Activated naive CD4-positive, alpha-beta T cell treated with anti-CD3 and anti-CD28 coated beads, Interleukin-2, amount 50 U/mL, for 24 hours (primary cell): ENCODE measurements at regions not wholly inside any gene's neighbourhood (a gene's known extent, or its start where the extent isn't known, plus 50 kb on each side); places are given as distances from the start of the nearest gene placed in this dataset.

Source experiments
- H3K27ac Mint-ChIP-seq: one replicate; pipeline ENCODE4 v1.8.0; 2021; ENCODE audit warnings: mild to moderate bottlenecking, mixed read lengths
- H3K27me3 Mint-ChIP-seq: one replicate; pipeline ENCODE4 v1.8.0; 2021; ENCODE audit warnings: mixed read lengths
- H3K36me3 Mint-ChIP-seq: one replicate; pipeline ENCODE4 v1.8.0; 2021; ENCODE audit warnings: mixed read lengths
- H3K4me1 Mint-ChIP-seq: one replicate; pipeline ENCODE4 v1.8.0; 2021; ENCODE audit warnings: mixed read lengths
- H3K4me3 Mint-ChIP-seq: one replicate; pipeline ENCODE4 v1.8.0; 2021; ENCODE audit warnings: mild to moderate bottlenecking, mixed read lengths
- H3K9me3 Mint-ChIP-seq: one replicate; pipeline ENCODE4 v1.8.0; 2021; ENCODE audit warnings: mixed read lengths

- Mint-ChIP-seq H3K27ac (no peak overlapping the region), H3K4me1 (no peaks in the 10 kb centered on the region)
Measured at GRCh38 chrY:8202837-8203236, 1134.4 kb upstream of the TSPY4 start.

GRCh38 chrY:8241144-8241543 is 1096.1 kb upstream of the TSPY4 start:
- no peaks in the 10 kb centered on the region for H3K27me3 Mint-ChIP-seq
- H3K9me3 Mint-ChIP-seq, result no peaks in the 10 kb centered on the region
- no peaks in the 10 kb centered on the region for H3K36me3 Mint-ChIP-seq
- no peak overlapping the region for H3K27ac Mint-ChIP-seq
- no peak overlapping the region for H3K4me3 Mint-ChIP-seq
- H3K4me1 Mint-ChIP-seq, result no peaks in the 10 kb centered on the region

More at GRCh38 chrY:8202837-8203236, 1134.4 kb upstream of the TSPY4 start:
- Mint-ChIP-seq H3K27me3 (no peaks in the 10 kb centered on the region), H3K36me3 (no peaks in the 10 kb centered on the region), H3K9me3 (no peaks in the 10 kb centered on the region), H3K4me3 (no peak overlapping the region)

GRCh38 chrY:8273807-8274206 is 1063.5 kb upstream of the TSPY4 start:
- no peaks in the 10 kb centered on the region for H3K9me3 Mint-ChIP-seq

GRCh38 chrY:8305021-8305420 is 1032.2 kb upstream of the TSPY4 start:
- Mint-ChIP-seq H3K4me1 (no peaks in the 10 kb centered on the region), H3K36me3 (no peaks in the 10 kb centered on the region), H3K9me3 (no peaks in the 10 kb centered on the region), H3K27me3 (no peaks in the 10 kb centered on the region), H3K4me3 (no peak overlapping the region), H3K27ac (no peak overlapping the region)

More at GRCh38 chrY:8273807-8274206, 1063.5 kb upstream of the TSPY4 start:
- no peaks in the 10 kb centered on the region for H3K27me3 Mint-ChIP-seq
- no peaks in the 10 kb centered on the region for H3K36me3 Mint-ChIP-seq
- H3K27ac Mint-ChIP-seq, result peak overlapping the region; percentile 35
- peaks cover 12% of the 10 kb centered on the region for H3K4me1 Mint-ChIP-seq
- no peak overlapping the region for H3K4me3 Mint-ChIP-seq

GRCh38 chrY:8324113-8324512 is 1013.2 kb upstream of the TSPY4 start:
- Mint-ChIP-seq H3K36me3 (no peaks in the 10 kb centered on the region), H3K27ac (peak overlapping the region; percentile 35), H3K9me3 (no peaks in the 10 kb centered on the region), H3K4me3 (no peak overlapping the region), H3K27me3 (no peaks in the 10 kb centered on the region), H3K4me1 (peaks cover 6% of the 10 kb centered on the region)

GRCh38 chrY:8326944-8327343 is 1010.3 kb upstream of the TSPY4 start:
- H3K4me3 Mint-ChIP-seq, result no peak overlapping the region
- H3K36me3 Mint-ChIP-seq, result no peaks in the 10 kb centered on the region
- H3K27me3 Mint-ChIP-seq, result no peaks in the 10 kb centered on the region
- no peak overlapping the region for H3K27ac Mint-ChIP-seq
- H3K9me3 Mint-ChIP-seq, result no peaks in the 10 kb centered on the region
- peaks cover 6% of the 10 kb centered on the region for H3K4me1 Mint-ChIP-seq

- H3K27ac Mint-ChIP-seq, result no peak overlapping the region
- no peaks in the 10 kb centered on the region for H3K36me3 Mint-ChIP-seq
- H3K4me3 Mint-ChIP-seq, result no peak overlapping the region
- no peaks in the 10 kb centered on the region for H3K27me3 Mint-ChIP-seq
- H3K9me3 Mint-ChIP-seq, result no peaks in the 10 kb centered on the region
- H3K4me1 Mint-ChIP-seq, result peaks cover 6% of the 10 kb centered on the region
Measured at GRCh38 chrY:8327708-8328354, 1009.4 kb upstream of the TSPY4 start.

GRCh38 chrY:8329431-8329830 is 1007.8 kb upstream of the TSPY4 start:
- Mint-ChIP-seq H3K27ac (no peak overlapping the region), H3K27me3 (no peaks in the 10 kb centered on the region), H3K4me1 (no peaks in the 10 kb centered on the region), H3K4me3 (no peak overlapping the region), H3K36me3 (no peaks in the 10 kb centered on the region), H3K9me3 (no peaks in the 10 kb centered on the region)

GRCh38 chrY:8329929-8330328 is 1007.3 kb upstream of the TSPY4 start:
- H3K27me3 Mint-ChIP-seq, result no peaks in the 10 kb centered on the region
- no peaks in the 10 kb centered on the region for H3K9me3 Mint-ChIP-seq
- no peaks in the 10 kb centered on the region for H3K4me1 Mint-ChIP-seq
- no peaks in the 10 kb centered on the region for H3K36me3 Mint-ChIP-seq
- no peak overlapping the region for H3K4me3 Mint-ChIP-seq
- no peak overlapping the region for H3K27ac Mint-ChIP-seq

- H3K27ac Mint-ChIP-seq, result peak overlapping the region; percentile 12
- H3K9me3 Mint-ChIP-seq, result no peaks in the 10 kb centered on the region
- H3K4me1 Mint-ChIP-seq, result peaks cover 10% of the 10 kb centered on the region
- no peaks in the 10 kb centered on the region for H3K27me3 Mint-ChIP-seq
- H3K4me3 Mint-ChIP-seq, result no peak overlapping the region
- no peaks in the 10 kb centered on the region for H3K36me3 Mint-ChIP-seq
Measured at GRCh38 chrY:8333328-8333727, 1003.9 kb upstream of the TSPY4 start.

- H3K9me3 Mint-ChIP-seq, result no peaks in the 10 kb centered on the region
- no peak overlapping the region for H3K4me3 Mint-ChIP-seq
- no peaks in the 10 kb centered on the region for H3K27me3 Mint-ChIP-seq
- H3K4me1 Mint-ChIP-seq, result peaks cover 13% of the 10 kb centered on the region
- no peaks in the 10 kb centered on the region for H3K36me3 Mint-ChIP-seq
- H3K27ac Mint-ChIP-seq, result peak overlapping the region; percentile 92
Measured at GRCh38 chrY:8335299-8335835, 1001.9 kb upstream of the TSPY4 start.

GRCh38 chrY:8336112-8336774 is 1001.0 kb upstream of the TSPY4 start:
- Mint-ChIP-seq H3K4me3 (no peak overlapping the region), H3K36me3 (no peaks in the 10 kb centered on the region), H3K27ac (peak overlapping the region; percentile 92), H3K27me3 (no peaks in the 10 kb centered on the region), H3K4me1 (peaks cover 13% of the 10 kb centered on the region), H3K9me3 (no peaks in the 10 kb centered on the region)

GRCh38 chrY:8341000-8341399 is 996.3 kb upstream of the TSPY4 start:
- peaks cover 3% of the 10 kb centered on the region for H3K4me1 Mint-ChIP-seq
- H3K4me3 Mint-ChIP-seq, result no peak overlapping the region
- H3K36me3 Mint-ChIP-seq, result no peaks in the 10 kb centered on the region
- no peak overlapping the region for H3K27ac Mint-ChIP-seq
- H3K9me3 Mint-ChIP-seq, result no peaks in the 10 kb centered on the region
- no peaks in the 10 kb centered on the region for H3K27me3 Mint-ChIP-seq

- no peaks in the 10 kb centered on the region for H3K36me3 Mint-ChIP-seq
- H3K4me3 Mint-ChIP-seq, result no peak overlapping the region
- no peaks in the 10 kb centered on the region for H3K27me3 Mint-ChIP-seq
- no peaks in the 10 kb centered on the region for H3K9me3 Mint-ChIP-seq
- H3K27ac Mint-ChIP-seq, result no peak overlapping the region
- peaks cover 3% of the 10 kb centered on the region for H3K4me1 Mint-ChIP-seq
Measured at GRCh38 chrY:8342173-8342572, 995.1 kb upstream of the TSPY4 start.

- Mint-ChIP-seq H3K9me3 (no peaks in the 10 kb centered on the region), H3K27ac (no peak overlapping the region), H3K4me3 (no peak overlapping the region), H3K27me3 (peaks cover 2% of the 10 kb centered on the region), H3K4me1 (no peaks in the 10 kb centered on the region), H3K36me3 (no peaks in the 10 kb centered on the region)
Measured at GRCh38 chrY:8351241-8351640, 986.0 kb upstream of the TSPY4 start.

GRCh38 chrY:8352201-8352600 is 985.1 kb upstream of the TSPY4 start:
- Mint-ChIP-seq H3K9me3 (no peaks in the 10 kb centered on the region), H3K27me3 (peaks cover 2% of the 10 kb centered on the region), H3K4me1 (no peaks in the 10 kb centered on the region), H3K36me3 (no peaks in the 10 kb centered on the region), H3K27ac (no peak overlapping the region), H3K4me3 (no peak overlapping the region)
